Esophagus muscularis mucosa (tissue), 2 donors: ENCODE measurements at regions not wholly inside any gene's neighbourhood (a gene's known extent, or its start where the extent isn't known, plus 50 kb on each side); places are given as distances from the start of the nearest gene placed in this dataset.

ENCODE experiments used
- EP300 ChIP-seq: sonication (generic); formaldehyde crosslinking; IDR thresholded peaks from one replicate; pipeline ENCODE4 v1.6.1; 2017; ENCODE audit warnings: antibody characterized with exemption
- POLR2A ChIP-seq: fragments of 450-650 bp; IDR thresholded peaks from one replicate; pipeline ENCODE4 v1.6.1; 2017; ENCODE audit warnings: antibody characterized with exemption, moderate library complexity, mild to moderate bottlenecking, low read depth

GRCh38 chr5:99865159-99865558 lies 670.0 kb upstream of the FAM174A start:
- no peak for TF ChIP-seq POLR2A
- TF ChIP-seq EP300, result no peak
